ENCODE measurements at regions not wholly inside any gene's neighbourhood (a gene's known extent, or its start where the extent isn't known, plus 50 kb on each side); places are given as distances from the start of the nearest gene placed in this dataset.

- no peak overlapping the region for H3K27ac ChIP-seq (ENCODE audit: extremely low read depth, low read depth, low read length)
- H3K9me1 ChIP-seq (ENCODE audit: control insufficient read depth, insufficient read depth, low read length), result no peaks in the 10 kb centered on the region
- no TSS peak for BruUV-seq (replicated peaks)
- no peak overlapping the region for H2AFZ ChIP-seq (ENCODE audit: low read depth, low read length)
- no peaks in the 10 kb centered on the region for H3K9me3 ChIP-seq (replicated peaks; ENCODE audit: control insufficient read depth, insufficient read depth, low read depth, low read length)
- DNase-seq (ENCODE audit: extremely low read depth in 1 of 4, low spot score in 3 of 4) (no peak), FAIRE-seq (no peak), ATAC-seq (no peak)
- H3K4me3 ChIP-seq, result no peak overlapping the region
- intact Hi-C loops (cut with micrococcal nuclease), result no loop called here
- H3K27me3 ChIP-seq (ENCODE audit: control insufficient read depth in 2 of 2, insufficient read depth in 2 of 2, low read length in 2 of 2), result no peaks in the 10 kb centered on the region
- H3K4me1 ChIP-seq (replicated peaks in 1 of 2; ENCODE audit: control insufficient read depth in 2 of 2, insufficient read depth in 2 of 2, low read length in 2 of 2), result peaks cover 19 to 23% of the 10 kb centered on the region in 2 experiments
- ChIA-PET POLR2A (interaction anchor here (1.1 kb wide), 1 partner anchor 120 kb away, joined by 3 read pairs; the partner anchor contains the start of gene CITED2), CTCF (ENCODE audit: low intra/inter-chr PET ratio) (no interaction called here)
- no peaks in the 10 kb centered on the region for H4K20me1 ChIP-seq (replicated peaks; ENCODE audit: control insufficient read depth, insufficient read depth, low read length)
- H3K36me3 ChIP-seq (ENCODE audit: control insufficient read depth, insufficient read depth, low read length), result no peaks in the 10 kb centered on the region
- in situ Hi-C loops (cut with MboI), result no loop called here
- no peak overlapping the region for H3K9ac ChIP-seq (ENCODE audit: insufficient read depth in 1 of 2, low read depth in 2 of 2, low read length in 2 of 2)
- TF ChIP-seq LEF1 (IDR thresholded peaks at IDR 0.05) (no peak), ZSCAN29 (IDR thresholded peaks at IDR 0.05) (no peak), C11orf30 (IDR thresholded peaks at IDR 0.05; ENCODE audit: low read depth) (peak; percentile 46; the same call in 1 of the 2 replicates), ZNF316 (IDR thresholded peaks at IDR 0.05) (peak; percentile 67), PHB2 (IDR thresholded peaks at IDR 0.05; ENCODE audit: low read depth) (no peak)
- TF ChIP-seq, protein P1, sequence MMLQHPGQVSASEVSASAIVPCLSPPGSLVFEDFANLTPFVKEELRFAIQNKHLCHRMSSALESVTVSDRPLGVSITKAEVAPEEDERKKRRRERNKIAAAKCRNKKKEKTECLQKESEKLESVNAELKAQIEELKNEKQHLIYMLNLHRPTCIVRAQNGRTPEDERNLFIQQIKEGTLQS (IDR thresholded peaks at IDR 0.05), result no peak
- TF ChIP-seq, protein P1 (CRISPR knock-in tag; conservative IDR thresholded peaks at IDR 0.05), result no peak
- TF ChIP-seq, protein P2, sequence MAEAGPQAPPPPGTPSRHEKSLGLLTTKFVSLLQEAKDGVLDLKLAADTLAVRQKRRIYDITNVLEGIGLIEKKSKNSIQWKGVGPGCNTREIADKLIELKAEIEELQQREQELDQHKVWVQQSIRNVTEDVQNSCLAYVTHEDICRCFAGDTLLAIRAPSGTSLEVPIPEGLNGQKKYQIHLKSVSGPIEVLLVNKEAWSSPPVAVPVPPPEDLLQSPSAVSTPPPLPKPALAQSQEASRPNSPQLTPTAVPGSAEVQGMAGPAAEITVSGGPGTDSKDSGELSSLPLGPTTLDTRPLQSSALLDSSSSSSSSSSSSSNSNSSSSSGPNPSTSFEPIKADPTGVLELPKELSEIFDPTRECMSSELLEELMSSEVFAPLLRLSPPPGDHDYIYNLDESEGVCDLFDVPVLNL (CRISPR knock-in tag; IDR thresholded peaks at IDR 0.05; ENCODE audit: low read depth), result no peak
- no peak overlapping the region for H3K4me2 ChIP-seq (ENCODE audit: insufficient read depth, low read length)
- WGBS (ENCODE audit: insufficient coverage, low coverage, missing lambda C conversion rate), result 79% methylated on average over 9 of the region's 9 CpGs
- no peaks in the 10 kb centered on the region for H3K79me2 ChIP-seq (ENCODE audit: control insufficient read depth, insufficient read depth, low read length)
Observed at GRCh38 chr6:139494376-139494990, 120.0 kb upstream of the CITED2 start.

All from K562 (cell line).